Fibroblast of villous mesenchyme (primary cell): ENCODE measurements at regions not wholly inside any gene's neighbourhood (a gene's known extent, or its start where the extent isn't known, plus 50 kb on each side); places are given as distances from the start of the nearest gene placed in this dataset.

ENCODE experiments used
- DNase-seq: peaks from one replicate; pipeline ENCODE4 v3.0.0-alpha.2; 2010; ENCODE audit warnings: low read depth
- H3K4me3 ChIP-seq: 2 replicates; pipeline ENCODE4 v1.5.1; 2011; ENCODE audit warnings: low read depth, mild to moderate bottlenecking, low read length
- CTCF ChIP-seq: IDR thresholded peaks from 2 replicates; pipeline ENCODE4 v1.5.1; 2012; ENCODE audit warnings: low read depth, mild to moderate bottlenecking, low read length; ENCODE audit not compliant: insufficient read depth

GRCh38 chr1:5548266-5548665 lies 444.0 kb downstream of the NPHP4 start:
- H3K4me3 ChIP-seq: no peak overlapping the region
- no peak for TF ChIP-seq CTCF
- DNase-seq: no peak

- no peak for TF ChIP-seq CTCF
- H3K4me3 ChIP-seq: no peak overlapping the region
- DNase-seq: no peak
These were observed 449.0 kb downstream of the NPHP4 start for GRCh38 chr1:5543235-5543634.

GRCh38 chr1:5532811-5533210 lies 459.4 kb downstream of the NPHP4 start:
- DNase-seq: no peak
- no peak for TF ChIP-seq CTCF
- H3K4me3 ChIP-seq: no peak overlapping the region

GRCh38 chr1:5526822-5527551 lies 465.2 kb downstream of the NPHP4 start:
- H3K4me3 ChIP-seq: no peak overlapping the region
- TF ChIP-seq CTCF: no peak
- no peak for DNase-seq

GRCh38 chr1:5526385-5526750 lies 465.9 kb downstream of the NPHP4 start:
- H3K4me3 ChIP-seq: no peak overlapping the region
- TF ChIP-seq CTCF: no peak
- DNase-seq: no peak

GRCh38 chr1:5525597-5526384 lies 466.4 kb downstream of the NPHP4 start:
- no peak overlapping the region for H3K4me3 ChIP-seq
- no peak for TF ChIP-seq CTCF
- no peak for DNase-seq
